ENCODE measurements at regions not wholly inside any gene's neighbourhood (a gene's known extent, or its start where the extent isn't known, plus 50 kb on each side); places are given as distances from the start of the nearest gene placed in this dataset.

DNA sequence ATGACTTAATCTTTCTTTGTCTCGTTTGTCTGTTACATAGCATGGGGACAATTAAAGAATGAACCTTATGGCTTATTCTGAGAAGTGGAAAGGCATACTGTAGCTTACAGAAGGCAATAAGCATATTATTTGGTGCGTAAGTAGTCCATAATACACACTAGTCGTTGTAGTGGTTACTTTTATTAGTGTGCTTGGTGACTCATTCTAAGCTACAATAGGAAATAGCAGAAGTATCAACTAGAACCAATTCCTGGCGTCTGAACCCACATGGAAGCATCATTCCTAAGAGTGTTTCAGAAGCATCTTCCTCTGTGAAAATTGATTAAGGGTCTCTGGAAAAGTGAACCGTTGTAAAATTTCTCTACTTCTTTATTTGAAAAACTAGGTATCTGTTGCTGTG is 777.8 kb upstream of the EEF2KMT start:
- no TSS peak for BruUV-seq (replicated peaks)
- intact Hi-C loops (cut with micrococcal nuclease), result no loop called here

DNA sequence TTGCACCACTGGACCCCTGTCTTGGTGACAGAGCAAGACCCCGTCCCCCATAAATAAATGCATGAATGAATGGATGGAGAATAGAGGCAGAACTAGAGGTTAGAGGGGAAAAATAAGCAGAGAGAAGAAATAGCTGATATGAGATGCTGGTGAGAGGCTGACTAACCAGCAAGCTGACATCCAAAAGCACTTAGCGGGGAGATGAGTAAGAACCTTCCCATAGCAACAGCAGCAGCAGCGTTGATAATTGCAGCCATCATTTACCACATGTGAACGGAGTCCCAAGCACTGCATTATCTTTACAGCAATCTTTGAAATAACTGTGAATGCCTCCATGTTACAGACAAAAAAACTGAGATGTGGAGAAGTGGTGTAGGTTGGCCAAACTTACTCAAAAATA is 777.3 kb upstream of the EEF2KMT start:
- no peak overlapping the region for H3K4me3 ChIP-seq (replicated peaks in 1 of 2; ENCODE audit: low read depth in 1 of 2, low read length in 2 of 2)
- DNase-seq (ENCODE audit: low read depth, low spot score) (no peak), ATAC-seq (no peak)
- POLR2A ChIA-PET, result no interaction called here
- CTCF ChIA-PET, result no interaction called here
- H3K27me3 ChIP-seq (ENCODE audit: insufficient read depth, low read length), result no peaks in the 10 kb centered on the region
- H3K4me2 ChIP-seq (ENCODE audit: low read length), result no peak overlapping the region
- peaks cover 0 to 4% of the 10 kb centered on the region in 2 experiments; a peak in 2 of 4 replicates for H3K9me3 ChIP-seq (ENCODE audit: control insufficient read depth in 1 of 2, insufficient read depth in 1 of 2, low read depth in 1 of 2, low read length in 2 of 2)
- no peaks in the 10 kb centered on the region for H4K20me1 ChIP-seq (ENCODE audit: insufficient read depth)
- no peaks in the 10 kb centered on the region for H3K79me2 ChIP-seq (ENCODE audit: insufficient read depth, low read length)
- no peak overlapping the region for H3K27ac ChIP-seq (ENCODE audit: low read depth, low read length)
- TF ChIP-seq FOSL1 (IDR thresholded peaks at IDR 0.05; ENCODE audit: low read depth) (no peak), POLR2A (IDR thresholded peaks at IDR 0.05; ENCODE audit: borderline replicate concordance, extremely low read depth, insufficient read depth, insufficient read length) (no peak), ELF1 (IDR thresholded peaks at IDR 0.05; ENCODE audit: borderline replicate concordance, low read depth) (no peak), CBX3 (IDR thresholded peaks at IDR 0.05; ENCODE audit: low read depth) (no peak), CTCF (IDR thresholded peaks at IDR 0.05 in 2 of 3, conservative IDR thresholded peaks at IDR 0.05 in 1 of 3; ENCODE audit: borderline replicate concordance in 1 of 3, insufficient read depth in 1 of 3, low read depth in 2 of 3, low read length in 2 of 3) (no peak), CEBPB (IDR thresholded peaks at IDR 0.05; ENCODE audit: low read depth) (no peak), RAD21 (IDR thresholded peaks at IDR 0.05; ENCODE audit: low read depth) (no peak), ATF3 (IDR thresholded peaks at IDR 0.05) (no peak), JUND (IDR thresholded peaks at IDR 0.05) (no peak), ZNF274 (IDR thresholded peaks at IDR 0.05; ENCODE audit: low read depth, low read length) (no peak), ZFX (IDR thresholded peaks at IDR 0.05) (no peak)
- H3K4me1 ChIP-seq (ENCODE audit: control insufficient read depth in 1 of 2, insufficient read depth in 2 of 2, low read length in 2 of 2), result no peaks in the 10 kb centered on the region
- H3K36me3 ChIP-seq (ENCODE audit: control insufficient read depth in 1 of 2, insufficient read depth in 2 of 2, low read length in 2 of 2), result no peaks in the 10 kb centered on the region
- H2AFZ ChIP-seq (ENCODE audit: low read depth, low read length, poor library complexity, severe bottlenecking), result no peak overlapping the region
- RAD21 ChIA-PET (ENCODE audit: low non-redundant PET in 1 of 2, low total read pairs in 2 of 2, uncharacterized antibody in 2 of 2, unreplicated experiment in 2 of 2), result no interaction called here
- no TSS peak for BruUV-seq (replicated peaks)
- H3K9me2 ChIP-seq (ENCODE audit: insufficient read depth), result no peaks in the 10 kb centered on the region
- H3K9ac ChIP-seq (ENCODE audit: low read length), result no peak overlapping the region
- intact Hi-C loops (cut with micrococcal nuclease), result no loop called here

More for the DNA sequence above, 777.8 kb upstream of the EEF2KMT start:
- RAD21 ChIA-PET (ENCODE audit: low non-redundant PET in 1 of 2, low total read pairs in 2 of 2, uncharacterized antibody in 2 of 2, unreplicated experiment in 2 of 2), result no interaction called here
- Histone ChIP-seq H4K20me1 (ENCODE audit: insufficient read depth) (no peaks in the 10 kb centered on the region), H3K36me3 (ENCODE audit: control insufficient read depth in 1 of 2, insufficient read depth in 2 of 2, low read length in 2 of 2) (no peaks in the 10 kb centered on the region), H3K4me2 (ENCODE audit: low read length) (no peak overlapping the region), H3K4me1 (ENCODE audit: control insufficient read depth in 1 of 2, insufficient read depth in 2 of 2, low read length in 2 of 2) (no peaks in the 10 kb centered on the region), H2AFZ (ENCODE audit: low read depth, low read length, poor library complexity, severe bottlenecking) (no peak overlapping the region), H3K9me2 (ENCODE audit: insufficient read depth) (no peaks in the 10 kb centered on the region), H3K27ac (ENCODE audit: low read depth, low read length) (no peak overlapping the region), H3K79me2 (ENCODE audit: insufficient read depth, low read length) (no peaks in the 10 kb centered on the region), H3K9ac (ENCODE audit: low read length) (no peak overlapping the region), H3K27me3 (ENCODE audit: insufficient read depth, low read length) (no peaks in the 10 kb centered on the region), H3K4me3 (replicated peaks in 1 of 2; ENCODE audit: low read depth in 1 of 2, low read length in 2 of 2) (no peak overlapping the region), H3K9me3 (ENCODE audit: control insufficient read depth in 1 of 2, insufficient read depth in 1 of 2, low read depth in 1 of 2, low read length in 2 of 2) (peaks cover 0 to 4% of the 10 kb centered on the region in 2 experiments; a peak in 2 of 4 replicates)
- DNase-seq (ENCODE audit: low read depth, low spot score) (no peak), ATAC-seq (no peak)
- TF ChIP-seq CEBPB (IDR thresholded peaks at IDR 0.05; ENCODE audit: low read depth), result no peak
- TF ChIP-seq SP1 (IDR thresholded peaks at IDR 0.05; ENCODE audit: low read depth), result no peak
- no peak for TF ChIP-seq SIN3A (IDR thresholded peaks at IDR 0.05; ENCODE audit: low read depth)
- no peak for TF ChIP-seq EGR1 (IDR thresholded peaks at IDR 0.05; ENCODE audit: low read depth)
- no peak for TF ChIP-seq ZNF274 (IDR thresholded peaks at IDR 0.05; ENCODE audit: low read depth, low read length)
- no peak for TF ChIP-seq YY1 (IDR thresholded peaks at IDR 0.05; ENCODE audit: extremely low read depth, insufficient replicate concordance, low read depth, low read length)
- TF ChIP-seq, protein P1, sequence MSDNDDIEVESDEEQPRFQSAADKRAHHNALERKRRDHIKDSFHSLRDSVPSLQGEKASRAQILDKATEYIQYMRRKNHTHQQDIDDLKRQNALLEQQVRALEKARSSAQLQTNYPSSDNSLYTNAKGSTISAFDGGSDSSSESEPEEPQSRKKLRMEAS (IDR thresholded peaks at IDR 0.05), result no peak
- TF ChIP-seq POLR2AphosphoS5 (IDR thresholded peaks at IDR 0.05; ENCODE audit: low read depth, low read length), result no peak
- TF ChIP-seq CBX3 (IDR thresholded peaks at IDR 0.05; ENCODE audit: low read depth), result no peak
- CTCF ChIA-PET, result no interaction called here
- POLR2A ChIA-PET, result no interaction called here
